SK-N-SH (cell line): ENCODE measurements at regions not wholly inside any gene's neighbourhood (a gene's known extent, or its start where the extent isn't known, plus 50 kb on each side); places are given as distances from the start of the nearest gene placed in this dataset.

Source experiments
- EP300 ChIP-seq, 2 experiments: IDR thresholded peaks; 2 replicates each; pipeline versions ENCODE4 v1.4.0 to v1.6.1; 2012; ENCODE audit warnings: borderline replicate concordance in 1 of 2, low read depth in 1 of 2, low read length in 1 of 2
- GABPA ChIP-seq: IDR thresholded peaks from 2 replicates; pipeline ENCODE4 v1.4.0; 2012; ENCODE audit warnings: low read depth, mild to moderate bottlenecking
- POLR2AphosphoS5 ChIP-seq: IDR thresholded peaks from 2 replicates; pipeline ENCODE4 v1.6.1; 2012; ENCODE audit warnings: low read depth, low read length
- SIN3A ChIP-seq: IDR thresholded peaks from 2 replicates; pipeline ENCODE4 v1.6.1; 2012; ENCODE audit warnings: low read depth, mild to moderate bottlenecking, low read length, moderate library complexity, borderline replicate concordance
- USF2 ChIP-seq: fragments of 150-350 bp; IDR thresholded peaks from 2 replicates; pipeline ENCODE4 v1.6.1; 2017; ENCODE audit warnings: antibody characterized with exemption, low read length, low read depth, borderline replicate concordance
- TF ChIP-seq, protein P1 (sequence below): fragments of 200-600 bp; sonication (generic); IDR thresholded peaks from 2 replicates; pipeline ENCODE4 v1.6.1; 2017; ENCODE audit warnings: antibody characterized with exemption, mild to moderate bottlenecking, moderate library complexity
- TF ChIP-seq, protein P2 (sequence below): IDR thresholded peaks from 2 replicates; pipeline ENCODE4 v1.4.0; 2012; ENCODE audit warnings: low read depth

GRCh38 chr4:107315584-107315983 lies 279.5 kb upstream of the DKK2 start:
- no peak for TF ChIP-seq USF2
- TF ChIP-seq, protein P1, sequence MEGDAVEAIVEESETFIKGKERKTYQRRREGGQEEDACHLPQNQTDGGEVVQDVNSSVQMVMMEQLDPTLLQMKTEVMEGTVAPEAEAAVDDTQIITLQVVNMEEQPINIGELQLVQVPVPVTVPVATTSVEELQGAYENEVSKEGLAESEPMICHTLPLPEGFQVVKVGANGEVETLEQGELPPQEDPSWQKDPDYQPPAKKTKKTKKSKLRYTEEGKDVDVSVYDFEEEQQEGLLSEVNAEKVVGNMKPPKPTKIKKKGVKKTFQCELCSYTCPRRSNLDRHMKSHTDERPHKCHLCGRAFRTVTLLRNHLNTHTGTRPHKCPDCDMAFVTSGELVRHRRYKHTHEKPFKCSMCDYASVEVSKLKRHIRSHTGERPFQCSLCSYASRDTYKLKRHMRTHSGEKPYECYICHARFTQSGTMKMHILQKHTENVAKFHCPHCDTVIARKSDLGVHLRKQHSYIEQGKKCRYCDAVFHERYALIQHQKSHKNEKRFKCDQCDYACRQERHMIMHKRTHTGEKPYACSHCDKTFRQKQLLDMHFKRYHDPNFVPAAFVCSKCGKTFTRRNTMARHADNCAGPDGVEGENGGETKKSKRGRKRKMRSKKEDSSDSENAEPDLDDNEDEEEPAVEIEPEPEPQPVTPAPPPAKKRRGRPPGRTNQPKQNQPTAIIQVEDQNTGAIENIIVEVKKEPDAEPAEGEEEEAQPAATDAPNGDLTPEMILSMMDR, result no peak
- TF ChIP-seq, protein P2, sequence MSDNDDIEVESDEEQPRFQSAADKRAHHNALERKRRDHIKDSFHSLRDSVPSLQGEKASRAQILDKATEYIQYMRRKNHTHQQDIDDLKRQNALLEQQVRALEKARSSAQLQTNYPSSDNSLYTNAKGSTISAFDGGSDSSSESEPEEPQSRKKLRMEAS, result no peak
- no peak for TF ChIP-seq SIN3A
- no peak for TF ChIP-seq GABPA
- TF ChIP-seq POLR2AphosphoS5, result no peak
- no peak for TF ChIP-seq EP300 (IDR thresholded peaks at IDR 0.05; ENCODE audit: borderline replicate concordance in 1 of 2, low read depth in 1 of 2, low read length in 1 of 2)
